ENCODE measurements at regions not wholly inside any gene's neighbourhood (a gene's known extent, or its start where the extent isn't known, plus 50 kb on each side); places are given as distances from the start of the nearest gene placed in this dataset.

- Histone ChIP-seq H3K4me2 (ENCODE audit: low read length) (no peak overlapping the region), H3K27me3 (ENCODE audit: control insufficient read depth, low read length) (peaks cover 9% of the 10 kb centered on the region), H3K27ac (ENCODE audit: low read depth, low read length) (no peak overlapping the region), H3K4me3 (ENCODE audit: low read length) (no peak overlapping the region), H3K4me1 (ENCODE audit: control insufficient read depth, low read length) (no peaks in the 10 kb centered on the region), H3K36me3 (ENCODE audit: control insufficient read depth, low read length) (no peaks in the 10 kb centered on the region), H3K79me2 (ENCODE audit: control insufficient read depth, low read length) (no peaks in the 10 kb centered on the region), H3K9me2 (replicated peaks; ENCODE audit: control insufficient read depth, low read length) (no peaks in the 10 kb centered on the region), H3F3A (ENCODE audit: control insufficient read depth, insufficient read depth) (no peaks in the 10 kb centered on the region), H4K20me1 (ENCODE audit: control insufficient read depth, insufficient read depth, low read depth, low read length) (no peaks in the 10 kb centered on the region), H3K9me3 (ENCODE audit: control insufficient read depth, insufficient read depth, low read length) (no peaks in the 10 kb centered on the region)
- TF ChIP-seq CTCF (IDR thresholded peaks at IDR 0.05; ENCODE audit: low read depth, low read length, poor library complexity, severe bottlenecking) (no peak), EZH2phosphoT487 (IDR thresholded peaks at IDR 0.05; ENCODE audit: borderline replicate concordance, low read length) (no peak)
These were observed 118.2 kb upstream of the OLIG2 start for GRCh38 chr21:32907521-32907920.

- no peak overlapping the region for H3K4me3 ChIP-seq (ENCODE audit: low read length)
- no peaks in the 10 kb centered on the region for H3K79me2 ChIP-seq (ENCODE audit: control insufficient read depth, low read length)
- TF ChIP-seq EZH2phosphoT487 (IDR thresholded peaks at IDR 0.05; ENCODE audit: borderline replicate concordance, low read length) (no peak), CTCF (IDR thresholded peaks at IDR 0.05; ENCODE audit: low read depth, low read length, poor library complexity, severe bottlenecking) (no peak)
- no peaks in the 10 kb centered on the region for H3F3A ChIP-seq (ENCODE audit: control insufficient read depth, insufficient read depth)
- no peak overlapping the region for H3K27ac ChIP-seq (ENCODE audit: low read depth, low read length)
- peaks cover 9% of the 10 kb centered on the region for H3K27me3 ChIP-seq (ENCODE audit: control insufficient read depth, low read length)
- no peak overlapping the region for H3K4me2 ChIP-seq (ENCODE audit: low read length)
- no peaks in the 10 kb centered on the region for H3K9me2 ChIP-seq (replicated peaks; ENCODE audit: control insufficient read depth, low read length)
- H4K20me1 ChIP-seq (ENCODE audit: control insufficient read depth, insufficient read depth, low read depth, low read length): no peaks in the 10 kb centered on the region
- no peaks in the 10 kb centered on the region for H3K9me3 ChIP-seq (ENCODE audit: control insufficient read depth, insufficient read depth, low read length)
- no peaks in the 10 kb centered on the region for H3K4me1 ChIP-seq (ENCODE audit: control insufficient read depth, low read length)
- no peaks in the 10 kb centered on the region for H3K36me3 ChIP-seq (ENCODE audit: control insufficient read depth, low read length)
These were observed 117.2 kb upstream of the OLIG2 start for GRCh38 chr21:32908534-32908933.

- Histone ChIP-seq H3K27ac (ENCODE audit: low read depth, low read length) (no peak overlapping the region), H3K36me3 (ENCODE audit: control insufficient read depth, low read length) (no peaks in the 10 kb centered on the region), H3K9me2 (replicated peaks; ENCODE audit: control insufficient read depth, low read length) (no peaks in the 10 kb centered on the region), H3K79me2 (ENCODE audit: control insufficient read depth, low read length) (no peaks in the 10 kb centered on the region), H3K27me3 (ENCODE audit: control insufficient read depth, low read length) (peaks cover 16% of the 10 kb centered on the region), H3F3A (ENCODE audit: control insufficient read depth, insufficient read depth) (no peaks in the 10 kb centered on the region), H3K4me3 (ENCODE audit: low read length) (no peak overlapping the region), H4K20me1 (ENCODE audit: control insufficient read depth, insufficient read depth, low read depth, low read length) (no peaks in the 10 kb centered on the region), H3K9me3 (ENCODE audit: control insufficient read depth, insufficient read depth, low read length) (no peaks in the 10 kb centered on the region), H3K4me1 (ENCODE audit: control insufficient read depth, low read length) (no peaks in the 10 kb centered on the region), H3K4me2 (ENCODE audit: low read length) (no peak overlapping the region)
- TF ChIP-seq EZH2phosphoT487 (IDR thresholded peaks at IDR 0.05; ENCODE audit: borderline replicate concordance, low read length) (no peak), CTCF (IDR thresholded peaks at IDR 0.05; ENCODE audit: low read depth, low read length, poor library complexity, severe bottlenecking) (no peak)
These were observed 116.3 kb upstream of the OLIG2 start for GRCh38 chr21:32909393-32909792.

All from DOHH2 (cell line).